H1 (cell line): ENCODE measurements at regions not wholly inside any gene's neighbourhood (a gene's known extent, or its start where the extent isn't known, plus 50 kb on each side); places are given as distances from the start of the nearest gene placed in this dataset.

ENCODE experiments used
- NANOG ChIP-seq: IDR thresholded peaks from 2 replicates; pipeline ENCODE4 v1.6.1; 2011; ENCODE audit warnings: low read length, low read depth, mild to moderate bottlenecking, inconsistent platforms; ENCODE audit not compliant: insufficient read depth, poor library complexity, severe bottlenecking
- TCF12 ChIP-seq: IDR thresholded peaks from 2 replicates; pipeline ENCODE4 v1.6.1; 2011; ENCODE audit warnings: low read depth, mild to moderate bottlenecking, low read length

- TF ChIP-seq TCF12 (no peak), NANOG (no peak)
Measured at GRCh38 chr1:98417820-98418219, 243.7 kb upstream of the SNX7 start (continued).
